GM18858 (cell line): ENCODE measurements at regions not wholly inside any gene's neighbourhood (a gene's known extent, or its start where the extent isn't known, plus 50 kb on each side); places are given as distances from the start of the nearest gene placed in this dataset.
"Not testable (repeated sequence)": the region's sequence is repeated elsewhere in the genome, so short reads cannot be mapped to it uniquely, and the experiment has no call there.

Experiments
- ATAC-seq: cut with Tn5 transposase; IDR thresholded peaks from one replicate; pipeline ENCODE4 v1.9.1; 2021; ENCODE audit not compliant: unreplicated experiment

- no peak for ATAC-seq
Measured at GRCh38 chr15:35975941-35976340, 430.0 kb upstream of the DPH6 start.

- ATAC-seq, result no peak
Measured at GRCh38 chr15:35979608-35980007, 433.6 kb upstream of the DPH6 start.

- no peak for ATAC-seq
Measured at GRCh38 chr15:35980719-35981118, 434.8 kb upstream of the DPH6 start.

- ATAC-seq, result no peak
Measured at GRCh38 chr15:35986191-35986721, 440.3 kb upstream of the DPH6 start.

GRCh38 chr15:35987056-35987455 is 441.1 kb upstream of the DPH6 start:
- ATAC-seq, result no peak

GRCh38 chr15:35991386-35991785 is 445.4 kb upstream of the DPH6 start:
- no peak for ATAC-seq

GRCh38 chr15:35992791-35993190 is 446.8 kb upstream of the DPH6 start:
- no peak for ATAC-seq

GRCh38 chr15:35993196-35993595 is 447.2 kb upstream of the DPH6 start:
- no peak for ATAC-seq

- no peak for ATAC-seq
Measured at GRCh38 chr15:35994876-35995275, 448.9 kb upstream of the DPH6 start.

GRCh38 chr15:35998663-35999602 is 453.0 kb upstream of the DPH6 start:
- no peak for ATAC-seq

- ATAC-seq, result no peak
Measured at GRCh38 chr15:36004891-36005490, 459.0 kb upstream of the DPH6 start.

- no peak for ATAC-seq
Measured at GRCh38 chr15:36005542-36005941, 459.6 kb upstream of the DPH6 start.

GRCh38 chr15:36007699-36008098 is 461.7 kb upstream of the DPH6 start:
- no peak for ATAC-seq

- ATAC-seq, result no peak
Measured at GRCh38 chr15:36008719-36009118, 462.8 kb upstream of the DPH6 start.

GRCh38 chr15:36024031-36024688 is 478.2 kb upstream of the DPH6 start:
- ATAC-seq, result no peak

- ATAC-seq, result no peak
Measured at GRCh38 chr15:36026627-36027283, 480.8 kb upstream of the DPH6 start.

GRCh38 chr15:36029606-36030210 is 483.7 kb upstream of the DPH6 start:
- no peak for ATAC-seq

- no peak for ATAC-seq
Measured at GRCh38 chr15:36039996-36040572, 494.1 kb upstream of the DPH6 start.

GRCh38 chr15:36047018-36047716 is 501.2 kb upstream of the DPH6 start:
- ATAC-seq, result not testable (repeated sequence)

GRCh38 chr15:36050899-36051298 is 504.9 kb upstream of the DPH6 start:
- ATAC-seq, result no peak
